ENCODE measurements at regions not wholly inside any gene's neighbourhood (a gene's known extent, or its start where the extent isn't known, plus 50 kb on each side); places are given as distances from the start of the nearest gene placed in this dataset.

GRCh38 chr3:152185891-152186630, 82.7 kb upstream of the MBNL1 start:
- TF ChIP-seq, protein P1, sequence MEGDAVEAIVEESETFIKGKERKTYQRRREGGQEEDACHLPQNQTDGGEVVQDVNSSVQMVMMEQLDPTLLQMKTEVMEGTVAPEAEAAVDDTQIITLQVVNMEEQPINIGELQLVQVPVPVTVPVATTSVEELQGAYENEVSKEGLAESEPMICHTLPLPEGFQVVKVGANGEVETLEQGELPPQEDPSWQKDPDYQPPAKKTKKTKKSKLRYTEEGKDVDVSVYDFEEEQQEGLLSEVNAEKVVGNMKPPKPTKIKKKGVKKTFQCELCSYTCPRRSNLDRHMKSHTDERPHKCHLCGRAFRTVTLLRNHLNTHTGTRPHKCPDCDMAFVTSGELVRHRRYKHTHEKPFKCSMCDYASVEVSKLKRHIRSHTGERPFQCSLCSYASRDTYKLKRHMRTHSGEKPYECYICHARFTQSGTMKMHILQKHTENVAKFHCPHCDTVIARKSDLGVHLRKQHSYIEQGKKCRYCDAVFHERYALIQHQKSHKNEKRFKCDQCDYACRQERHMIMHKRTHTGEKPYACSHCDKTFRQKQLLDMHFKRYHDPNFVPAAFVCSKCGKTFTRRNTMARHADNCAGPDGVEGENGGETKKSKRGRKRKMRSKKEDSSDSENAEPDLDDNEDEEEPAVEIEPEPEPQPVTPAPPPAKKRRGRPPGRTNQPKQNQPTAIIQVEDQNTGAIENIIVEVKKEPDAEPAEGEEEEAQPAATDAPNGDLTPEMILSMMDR (IDR thresholded peaks at IDR 0.05), result no peak
- no peak for TF ChIP-seq POLR2A (IDR thresholded peaks at IDR 0.05)

Data from esophagus squamous epithelium (tissue), 4 donors.